Upper lobe of left lung (tissue), 6 donors: ENCODE measurements at regions not wholly inside any gene's neighbourhood (a gene's known extent, or its start where the extent isn't known, plus 50 kb on each side); places are given as distances from the start of the nearest gene placed in this dataset.

Experiments used
- ATAC-seq, 2 donors: fragments of 200-7000 bp; cut with Tn5 transposase; one replicate each; pipeline ENCODE4 v1.9.1; 2022; ENCODE audit warnings: mild to moderate bottlenecking in 2 of 2, moderate library complexity in 2 of 2; ENCODE audit not compliant: low FRiP score in 2 of 2
- DNase-seq, 2 donors: peaks; one replicate each; pipeline ENCODE4 v3.0.0-alpha.2; 2019 to 2020
- H3K27ac ChIP-seq, 4 donors: fragments of 200-600 bp; sonication (generic); one replicate each; pipeline ENCODE4 v1.5.1; 2016 to 2019
- H3K27me3 ChIP-seq, 4 donors: fragments of 200-600 bp; sonication (generic); one replicate each; pipeline ENCODE4 v1.5.1; 2017 to 2019
- H3K36me3 ChIP-seq, 4 donors: fragments of 200-600 bp; sonication (generic); one replicate each; pipeline ENCODE4 v1.5.1; 2016 to 2019
- H3K4me1 ChIP-seq, 4 donors: fragments of 200-600 bp; sonication (generic); one replicate each; pipeline ENCODE4 v1.5.1; 2018 to 2019
- H3K4me3 ChIP-seq, 4 donors: fragments of 200-600 bp; sonication (generic); one replicate each; pipeline ENCODE4 v1.5.1; 2017 to 2019; ENCODE audit warnings: mild to moderate bottlenecking in 2 of 4, moderate library complexity in 1 of 4
- H3K9me3 ChIP-seq, 4 donors: fragments of 200-600 bp; sonication (generic); one replicate each; pipeline ENCODE4 v1.5.1; 2018 to 2019
- CTCF ChIP-seq, 6 experiments: fragments of 450-650 bp in 4 of 6; fragments of 200-600 bp in 2 of 6; sonication (generic) in 2 of 6; IDR thresholded peaks; one replicate each; pipeline ENCODE4 v1.5.1; 2016 to 2019; ENCODE audit warnings: antibody characterized with exemption in 6 of 6
- EP300 ChIP-seq, 4 donors: sonication (generic); formaldehyde crosslinking; IDR thresholded peaks; one replicate each; pipeline ENCODE4 v1.5.1; 2017; ENCODE audit warnings: antibody characterized with exemption in 4 of 4, control low read depth in 2 of 4
- POLR2A ChIP-seq, 4 donors: fragments of 450-650 bp; IDR thresholded peaks; one replicate each; pipeline ENCODE4 v1.5.1; 2016 to 2017; ENCODE audit warnings: antibody characterized with exemption in 4 of 4, mild to moderate bottlenecking in 2 of 4
- POLR2AphosphoS5 ChIP-seq, 2 donors: sonication (generic); formaldehyde crosslinking; IDR thresholded peaks; one replicate each; pipeline ENCODE4 v1.5.1; 2017; ENCODE audit warnings: antibody characterized with exemption in 2 of 2
- WGBS, 2 donors: methylation state at CpG; one replicate each; pipeline ENCODE4 v1.1.5; 2017 to 2018; 5-methylcytosine and 5-hydroxymethylcytosine counted together
- donor health status: DM: no; HTN: no; CAD: no; lungs with moderate emphysema.
- donor health status: DM: no; HTN: yes; CAD: no; lungs with severe emphysema.

- no peak overlapping the region for H3K4me3 ChIP-seq
- H3K9me3 ChIP-seq = peaks cover 0 to 3% (median 0%) of the 10 kb centered on the region in 4 donors
- H3K27ac ChIP-seq = no peak overlapping the region
- WGBS, 2 donors = 44 to 53% methylated on average over 7 of the region's 7 CpGs
- TF ChIP-seq POLR2A (IDR thresholded peaks at IDR 0.05) = no peak
- no peak for TF ChIP-seq POLR2AphosphoS5 (IDR thresholded peaks at IDR 0.05)
- TF ChIP-seq EP300 (IDR thresholded peaks at IDR 0.05) = no peak
- no peak for TF ChIP-seq CTCF (IDR thresholded peaks at IDR 0.05)
- H3K4me1 ChIP-seq = no peaks in the 10 kb centered on the region
- H3K27me3 ChIP-seq = no peaks in the 10 kb centered on the region
- H3K36me3 ChIP-seq = no peaks in the 10 kb centered on the region
- DNase-seq (no peak), ATAC-seq (no peak)
Measured at GRCh38 chr13:23007426-23007825, 173.4 kb upstream of the SGCG start.

DNA sequence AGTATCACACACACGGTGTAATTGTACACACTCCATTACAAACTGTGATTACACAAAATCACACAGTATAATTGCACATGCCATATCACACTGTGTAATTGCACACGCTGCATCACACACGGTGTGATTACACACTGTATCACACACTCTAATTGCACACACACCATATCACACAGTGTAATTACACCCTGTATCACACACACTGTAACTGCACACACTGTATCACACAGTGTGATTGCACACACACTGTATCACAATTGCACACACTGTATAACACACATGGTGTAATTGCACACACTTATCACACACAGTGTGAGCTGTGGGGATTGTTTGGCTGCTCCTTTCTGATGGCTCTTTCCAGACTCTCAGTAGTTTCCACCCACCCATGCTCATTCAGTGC, 162.6 kb upstream of the SGCG start:
- Histone ChIP-seq H3K4me3 (no peak overlapping the region), H3K9me3 (no peaks in the 10 kb centered on the region), H3K36me3 (no peaks in the 10 kb centered on the region), H3K4me1 (no peaks in the 10 kb centered on the region), H3K27me3 (no peaks in the 10 kb centered on the region), H3K27ac (no peak overlapping the region)
- TF ChIP-seq POLR2A (IDR thresholded peaks at IDR 0.05) (no peak), CTCF (IDR thresholded peaks at IDR 0.05) (no peak), EP300 (IDR thresholded peaks at IDR 0.05) (no peak), POLR2AphosphoS5 (IDR thresholded peaks at IDR 0.05) (no peak)
- ATAC-seq (no peak), DNase-seq (no peak)
- WGBS, 2 donors = 91% methylated on average over 3 of the region's 3 CpGs

- H3K27ac ChIP-seq = no peak overlapping the region
- no peaks in the 10 kb centered on the region for H3K36me3 ChIP-seq
- no peaks in the 10 kb centered on the region for H3K9me3 ChIP-seq
- ATAC-seq = peak; percentile 62 to 85
- H3K4me3 ChIP-seq = no peak overlapping the region
- no peaks in the 10 kb centered on the region for H3K4me1 ChIP-seq
- WGBS, 2 donors = 14 to 17% methylated on average over 5 of the region's 5 CpGs
- peak in 1 of 2 donors; percentile 31 for DNase-seq
- no peaks in the 10 kb centered on the region for H3K27me3 ChIP-seq
- TF ChIP-seq CTCF (IDR thresholded peaks at IDR 0.05) = peak; percentile 65 to 77 (median 68)
- TF ChIP-seq POLR2AphosphoS5 (IDR thresholded peaks at IDR 0.05) = no peak
Measured at GRCh38 chr13:23020246-23020843, 160.4 kb upstream of the SGCG start.

GRCh38 chr13:23021906-23022305, 158.9 kb upstream of the SGCG start:
- DNase-seq = no peak
- Histone ChIP-seq H3K4me1 (no peaks in the 10 kb centered on the region), H3K27me3 (no peaks in the 10 kb centered on the region), H3K9me3 (no peaks in the 10 kb centered on the region), H3K27ac (no peak overlapping the region), H3K36me3 (no peaks in the 10 kb centered on the region), H3K4me3 (no peak overlapping the region)
- no peak for TF ChIP-seq CTCF (IDR thresholded peaks at IDR 0.05)
- TF ChIP-seq POLR2A (IDR thresholded peaks at IDR 0.05) = no peak
- TF ChIP-seq POLR2AphosphoS5 (IDR thresholded peaks at IDR 0.05) = no peak
- TF ChIP-seq EP300 (IDR thresholded peaks at IDR 0.05) = no peak
- WGBS, 2 donors = 84 to 86% methylated on average over 5 of the region's 5 CpGs
- no peak for ATAC-seq

DNA sequence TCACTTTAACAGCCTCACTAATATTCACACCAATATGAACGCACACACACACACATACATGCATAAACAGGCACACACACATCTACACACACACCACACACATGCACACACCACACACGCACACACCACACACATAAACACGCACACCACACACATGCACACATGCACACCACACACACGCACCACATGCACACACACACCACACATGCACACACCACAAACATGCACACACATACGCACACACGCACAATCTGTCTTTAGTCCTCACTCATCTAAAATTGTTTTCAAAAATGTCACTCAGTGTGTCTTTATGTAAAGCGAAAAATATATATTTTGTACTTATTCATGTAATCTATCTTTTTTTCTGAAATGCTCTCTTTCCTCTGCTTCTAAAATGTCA, 158.1 kb upstream of the SGCG start:
- Histone ChIP-seq H3K36me3 (no peaks in the 10 kb centered on the region), H3K4me1 (no peaks in the 10 kb centered on the region), H3K4me3 (no peak overlapping the region), H3K27me3 (no peaks in the 10 kb centered on the region), H3K9me3 (no peaks in the 10 kb centered on the region), H3K27ac (no peak overlapping the region)
- WGBS, 2 donors = 83 to 92% methylated on average over 7 of the region's 7 CpGs
- no peak for TF ChIP-seq POLR2AphosphoS5 (IDR thresholded peaks at IDR 0.05)
- no peak for TF ChIP-seq POLR2A (IDR thresholded peaks at IDR 0.05)
- TF ChIP-seq CTCF (IDR thresholded peaks at IDR 0.05) = no peak
- no peak for TF ChIP-seq EP300 (IDR thresholded peaks at IDR 0.05)
- DNase-seq = peak in 1 of 2 donors; percentile 1
- no peak for ATAC-seq
